ENCODE measurements at regions not wholly inside any gene's neighbourhood (a gene's known extent, or its start where the extent isn't known, plus 50 kb on each side); places are given as distances from the start of the nearest gene placed in this dataset.

DNA sequence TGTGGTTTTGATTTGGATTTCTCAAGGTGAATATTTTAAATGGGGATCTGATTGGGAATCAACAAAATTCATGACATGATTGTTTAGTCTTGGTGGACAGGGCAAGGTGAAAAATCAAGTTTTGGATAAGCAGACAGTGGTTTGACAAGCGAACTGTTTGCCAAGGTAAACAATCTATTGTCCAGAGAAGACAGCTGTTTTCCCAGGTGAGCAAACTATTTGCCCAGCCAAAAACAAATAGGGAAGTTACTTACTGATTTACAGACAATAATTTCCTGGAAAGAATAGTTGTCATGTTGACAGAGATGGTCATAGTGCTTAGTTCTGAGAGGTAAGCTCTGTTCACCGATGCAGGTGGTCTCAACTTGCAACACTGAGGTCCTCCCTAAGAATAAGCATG lies 94.0 kb upstream of the STEAP1B start:
- no peak for TF ChIP-seq CTCF (IDR thresholded peaks at IDR 0.05; ENCODE audit: insufficient read depth, low read depth, low read length)
- no peak for TF ChIP-seq EZH2 (IDR thresholded peaks at IDR 0.05; ENCODE audit: insufficient read depth, low read length)
